GM23338 (cell line): ENCODE measurements at regions not wholly inside any gene's neighbourhood (a gene's known extent, or its start where the extent isn't known, plus 50 kb on each side); places are given as distances from the start of the nearest gene placed in this dataset.

Experiments used
- CTCF ChIP-seq, 2 experiments: fragments of 200-600 bp in 1 of 2; sonication (generic) in 1 of 2; conservative IDR thresholded peaks; 2 replicates each; pipeline versions ENCODE4 v1.5.1 to v1.6.1; 2016 to 2017; ENCODE audit warnings: antibody characterized with exemption in 2 of 2, low read depth in 2 of 2, mild to moderate bottlenecking in 2 of 2, moderate library complexity in 1 of 2
- ETS1 ChIP-seq: IDR thresholded peaks from 2 replicates; pipeline ENCODE4 v1.6.1; 2016; ENCODE audit warnings: antibody characterized with exemption
- EZH2 ChIP-seq: fragments of 200-600 bp; sonication (generic); IDR thresholded peaks from one replicate; pipeline ENCODE4 v1.8.0; 2017; ENCODE audit warnings: antibody characterized with exemption, mild to moderate bottlenecking, low read depth; ENCODE audit not compliant: unreplicated experiment
- EZH2phosphoT487 ChIP-seq: fragments of 200-600 bp; sonication (generic); IDR thresholded peaks from one replicate; pipeline ENCODE4 v1.8.1; 2018; ENCODE audit warnings: antibody characterized with exemption; ENCODE audit not compliant: unreplicated experiment
- JUNB ChIP-seq: IDR thresholded peaks from one replicate; pipeline ENCODE4 v1.6.1; 2016; ENCODE audit warnings: antibody characterized with exemption; ENCODE audit not compliant: unreplicated experiment
- POLR2AphosphoS5 ChIP-seq: IDR thresholded peaks from 2 replicates; pipeline ENCODE4 v1.6.1; 2016; ENCODE audit warnings: antibody characterized with exemption, low read depth
- REST ChIP-seq: IDR thresholded peaks from one replicate; pipeline ENCODE4 v1.6.1; 2018; ENCODE audit warnings: antibody characterized with exemption; ENCODE audit not compliant: unreplicated experiment
- ZNF331 ChIP-seq: fragments of 250-450 bp; sonication (Bioruptor Pico); IDR thresholded peaks from 2 replicates; pipeline ENCODE4 v1.5.0; 2020; ENCODE audit warnings: low read depth, mild to moderate bottlenecking, moderate library complexity
- ZNF462 ChIP-seq: fragments of 250-450 bp; sonication (Bioruptor Pico); IDR thresholded peaks from 2 replicates; pipeline ENCODE4 v1.5.0; 2020; ENCODE audit warnings: mild to moderate bottlenecking, moderate library complexity

- no peak for TF ChIP-seq CTCF (conservative IDR thresholded peaks at IDR 0.05; ENCODE audit: low read depth in 2 of 2)
- TF ChIP-seq POLR2AphosphoS5: no peak
- no peak for TF ChIP-seq REST
- no peak for TF ChIP-seq EZH2
- TF ChIP-seq ZNF462: no peak
- no peak for TF ChIP-seq ETS1
- TF ChIP-seq JUNB: no peak
- TF ChIP-seq ZNF331 (CRISPR knock-in tag): no peak
- no peak for TF ChIP-seq EZH2phosphoT487
Measured at GRCh38 chr1:55786396-55786795, 571.2 kb upstream of the USP24 start.
